ENCODE measurements at regions not wholly inside any gene's neighbourhood (a gene's known extent, or its start where the extent isn't known, plus 50 kb on each side); places are given as distances from the start of the nearest gene placed in this dataset.

DNA sequence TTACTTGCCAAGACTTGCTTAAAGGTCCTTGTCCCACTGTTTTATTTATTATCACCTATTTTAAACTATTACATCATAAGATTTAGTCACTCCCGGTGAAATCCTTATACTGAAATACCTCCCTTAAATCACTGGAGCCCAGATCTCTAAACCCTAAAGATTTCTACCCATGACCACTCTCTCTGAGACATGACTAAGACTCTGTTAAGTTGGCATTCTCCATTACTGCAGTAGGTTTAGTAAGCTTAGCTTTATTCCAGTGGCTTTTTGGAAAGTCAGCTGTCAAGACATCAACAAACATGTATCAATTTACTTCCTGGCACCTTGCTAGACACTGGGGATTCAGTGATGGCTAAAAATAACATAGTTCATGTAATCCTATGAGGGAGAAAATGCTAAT lies 874.2 kb downstream of the KCNMA1 start:
- Histone ChIP-seq H3K4me1 (ENCODE audit: control insufficient read depth in 4 of 4, insufficient read depth in 4 of 4, low read length in 3 of 4) (no peaks in the 10 kb centered on the region), H3K9me3 (ENCODE audit: control insufficient read depth in 4 of 4, low read length in 3 of 4) (no peaks in the 10 kb centered on the region), H3K4me3 (ENCODE audit: low read depth in 1 of 3, low read length in 3 of 3) (no peak overlapping the region), H3K27me3 (ENCODE audit: control insufficient read depth in 4 of 4, insufficient read depth in 4 of 4, low read length in 3 of 4) (peaks cover 0 to 4% (median 0%) of the 10 kb centered on the region in 4 donors), H3K27ac (ENCODE audit: low read depth in 1 of 2, low read length in 2 of 2) (no peak overlapping the region), H3K36me3 (ENCODE audit: control insufficient read depth in 4 of 4, insufficient read depth in 3 of 4, low read depth in 1 of 4, low read length in 3 of 4) (no peaks in the 10 kb centered on the region), H3K9ac (ENCODE audit: low read depth in 1 of 2, low read length in 2 of 2) (no peak overlapping the region)
- 80% methylated on average over 1 of the region's 1 CpG for WGBS
- no peak for DNase-seq (ENCODE audit: low spot score)
- TF ChIP-seq JUND (IDR thresholded peaks at IDR 0.05) (no peak), RXRA (IDR thresholded peaks at IDR 0.05) (no peak), EGR1 (IDR thresholded peaks at IDR 0.05; ENCODE audit: low read depth in 2 of 2) (no peak), NR2F2 (IDR thresholded peaks at IDR 0.05) (no peak), FOXA2 (IDR thresholded peaks at IDR 0.05) (no peak), YY1 (IDR thresholded peaks at IDR 0.05) (no peak), RAD21 (IDR thresholded peaks at IDR 0.05) (no peak), REST (IDR thresholded peaks at IDR 0.05) (no peak), GABPA (IDR thresholded peaks at IDR 0.05 in 1 of 2, conservative IDR thresholded peaks at IDR 0.05 in 1 of 2) (no peak), TAF1 (conservative IDR thresholded peaks at IDR 0.05) (no peak)
- TF ChIP-seq, protein P1, sequence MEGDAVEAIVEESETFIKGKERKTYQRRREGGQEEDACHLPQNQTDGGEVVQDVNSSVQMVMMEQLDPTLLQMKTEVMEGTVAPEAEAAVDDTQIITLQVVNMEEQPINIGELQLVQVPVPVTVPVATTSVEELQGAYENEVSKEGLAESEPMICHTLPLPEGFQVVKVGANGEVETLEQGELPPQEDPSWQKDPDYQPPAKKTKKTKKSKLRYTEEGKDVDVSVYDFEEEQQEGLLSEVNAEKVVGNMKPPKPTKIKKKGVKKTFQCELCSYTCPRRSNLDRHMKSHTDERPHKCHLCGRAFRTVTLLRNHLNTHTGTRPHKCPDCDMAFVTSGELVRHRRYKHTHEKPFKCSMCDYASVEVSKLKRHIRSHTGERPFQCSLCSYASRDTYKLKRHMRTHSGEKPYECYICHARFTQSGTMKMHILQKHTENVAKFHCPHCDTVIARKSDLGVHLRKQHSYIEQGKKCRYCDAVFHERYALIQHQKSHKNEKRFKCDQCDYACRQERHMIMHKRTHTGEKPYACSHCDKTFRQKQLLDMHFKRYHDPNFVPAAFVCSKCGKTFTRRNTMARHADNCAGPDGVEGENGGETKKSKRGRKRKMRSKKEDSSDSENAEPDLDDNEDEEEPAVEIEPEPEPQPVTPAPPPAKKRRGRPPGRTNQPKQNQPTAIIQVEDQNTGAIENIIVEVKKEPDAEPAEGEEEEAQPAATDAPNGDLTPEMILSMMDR (IDR thresholded peaks at IDR 0.05; ENCODE audit: low read depth, low read length, missing input control), result no peak

DNA sequence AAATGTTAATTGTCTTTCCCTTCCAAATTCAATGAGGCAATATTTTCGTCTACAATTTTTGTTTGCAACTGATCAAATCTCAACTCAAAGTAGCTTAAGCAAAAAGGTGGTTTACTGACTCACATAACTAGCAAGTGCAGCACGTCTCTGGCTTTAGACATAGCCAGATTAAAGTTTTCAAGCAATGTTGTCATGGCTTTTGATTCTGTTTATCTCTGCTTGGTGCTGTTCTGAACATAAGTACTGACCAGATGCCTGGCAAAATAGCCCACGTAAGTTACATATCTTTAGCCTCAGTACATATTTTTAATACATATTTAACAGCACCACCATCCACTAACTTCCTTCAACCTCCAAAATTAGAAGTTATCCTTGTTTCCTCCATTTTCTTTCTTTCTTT lies 877.9 kb downstream of the KCNMA1 start:
- WGBS, result 68% methylated on average over 3 of the region's 3 CpGs
- no peaks in the 10 kb centered on the region for H3K4me1 ChIP-seq (ENCODE audit: control insufficient read depth in 4 of 4, insufficient read depth in 4 of 4, low read length in 3 of 4)
- no peaks in the 10 kb centered on the region for H3K9me3 ChIP-seq (ENCODE audit: control insufficient read depth in 4 of 4, low read length in 3 of 4)
- DNase-seq (ENCODE audit: low spot score), result no peak
- no peaks in the 10 kb centered on the region for H3K36me3 ChIP-seq (ENCODE audit: control insufficient read depth in 4 of 4, insufficient read depth in 3 of 4, low read depth in 1 of 4, low read length in 3 of 4)
- no peak overlapping the region for H3K27ac ChIP-seq (ENCODE audit: low read depth in 1 of 2, low read length in 2 of 2)
- no peak for TF ChIP-seq YY1 (IDR thresholded peaks at IDR 0.05)
- no peak for TF ChIP-seq REST (IDR thresholded peaks at IDR 0.05)
- TF ChIP-seq, protein P2, sequence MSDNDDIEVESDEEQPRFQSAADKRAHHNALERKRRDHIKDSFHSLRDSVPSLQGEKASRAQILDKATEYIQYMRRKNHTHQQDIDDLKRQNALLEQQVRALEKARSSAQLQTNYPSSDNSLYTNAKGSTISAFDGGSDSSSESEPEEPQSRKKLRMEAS (IDR thresholded peaks at IDR 0.05), result no peak
- no peak for TF ChIP-seq ATF3 (IDR thresholded peaks at IDR 0.05)
- TF ChIP-seq, protein P1 (IDR thresholded peaks at IDR 0.05; ENCODE audit: low read depth, low read length, missing input control), result no peak
- TF ChIP-seq JUND (IDR thresholded peaks at IDR 0.05), result no peak
- TF ChIP-seq EGR1 (IDR thresholded peaks at IDR 0.05; ENCODE audit: low read depth in 2 of 2), result no peak
- TF ChIP-seq, protein P3, sequence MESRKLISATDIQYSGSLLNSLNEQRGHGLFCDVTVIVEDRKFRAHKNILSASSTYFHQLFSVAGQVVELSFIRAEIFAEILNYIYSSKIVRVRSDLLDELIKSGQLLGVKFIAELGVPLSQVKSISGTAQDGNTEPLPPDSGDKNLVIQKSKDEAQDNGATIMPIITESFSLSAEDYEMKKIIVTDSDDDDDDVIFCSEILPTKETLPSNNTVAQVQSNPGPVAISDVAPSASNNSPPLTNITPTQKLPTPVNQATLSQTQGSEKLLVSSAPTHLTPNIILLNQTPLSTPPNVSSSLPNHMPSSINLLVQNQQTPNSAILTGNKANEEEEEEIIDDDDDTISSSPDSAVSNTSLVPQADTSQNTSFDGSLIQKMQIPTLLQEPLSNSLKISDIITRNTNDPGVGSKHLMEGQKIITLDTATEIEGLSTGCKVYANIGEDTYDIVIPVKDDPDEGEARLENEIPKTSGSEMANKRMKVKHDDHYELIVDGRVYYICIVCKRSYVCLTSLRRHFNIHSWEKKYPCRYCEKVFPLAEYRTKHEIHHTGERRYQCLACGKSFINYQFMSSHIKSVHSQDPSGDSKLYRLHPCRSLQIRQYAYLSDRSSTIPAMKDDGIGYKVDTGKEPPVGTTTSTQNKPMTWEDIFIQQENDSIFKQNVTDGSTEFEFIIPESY (IDR thresholded peaks at IDR 0.05), result no peak
- TF ChIP-seq FOXA1 (IDR thresholded peaks at IDR 0.05), result no peak
- no peak for TF ChIP-seq TAF1 (conservative IDR thresholded peaks at IDR 0.05)
- TF ChIP-seq FOXA2 (IDR thresholded peaks at IDR 0.05), result no peak
- no peak for TF ChIP-seq RXRA (IDR thresholded peaks at IDR 0.05)
- TF ChIP-seq GABPA (IDR thresholded peaks at IDR 0.05 in 1 of 2, conservative IDR thresholded peaks at IDR 0.05 in 1 of 2), result no peak
- no peak for TF ChIP-seq SP1 (IDR thresholded peaks at IDR 0.05)
- no peak for TF ChIP-seq HNF4A (conservative IDR thresholded peaks at IDR 0.05)
- TF ChIP-seq HNF4G (IDR thresholded peaks at IDR 0.05), result no peak
- TF ChIP-seq RAD21 (IDR thresholded peaks at IDR 0.05), result no peak
- no peak for TF ChIP-seq NR2F2 (IDR thresholded peaks at IDR 0.05)
- no peak overlapping the region for H3K4me3 ChIP-seq (ENCODE audit: low read depth in 1 of 3, low read length in 3 of 3)
- H3K27me3 ChIP-seq (ENCODE audit: control insufficient read depth in 4 of 4, insufficient read depth in 4 of 4, low read length in 3 of 4), result no peaks in the 10 kb centered on the region
- no peak overlapping the region for H3K9ac ChIP-seq (ENCODE audit: low read depth in 1 of 2, low read length in 2 of 2)
